Activated CD4-positive, alpha-beta memory T cell treated with anti-CD3 and anti-CD28 coated beads for 36 hours (primary cell): ENCODE measurements at regions not wholly inside any gene's neighbourhood (a gene's known extent, or its start where the extent isn't known, plus 50 kb on each side); places are given as distances from the start of the nearest gene placed in this dataset.

Experiments used
- CTCF ChIA-PET: fragments of 350-600 bp; sonication (Branson Sonifier 250); formaldehyde crosslinking; loops from one replicate; lab custom pipeline; 2021; ENCODE audit warnings: antibody characterized with exemption, inconsistent platforms; lab: Charles Lee
- POLR2A ChIA-PET: fragments of 350-600 bp; sonication (Branson Sonifier 250); formaldehyde crosslinking; loops from one replicate; lab custom pipeline; 2021; ENCODE audit warnings: antibody characterized with exemption; lab: Charles Lee
- DNase-seq: peaks from one replicate; pipeline ENCODE4 v3.0.0-alpha.2; 2020
- H3K27ac Mint-ChIP-seq: one replicate; pipeline ENCODE4 v1.8.0; 2021; ENCODE audit warnings: mixed read lengths
- H3K27me3 Mint-ChIP-seq: one replicate; pipeline ENCODE4 v1.8.0; 2021; ENCODE audit warnings: mixed read lengths
- H3K36me3 Mint-ChIP-seq: one replicate; pipeline ENCODE4 v1.8.0; 2021; ENCODE audit warnings: mixed read lengths
- H3K4me1 Mint-ChIP-seq: one replicate; pipeline ENCODE4 v1.8.0; 2021; ENCODE audit warnings: low read depth, mixed read lengths
- H3K4me3 Mint-ChIP-seq: one replicate; pipeline ENCODE4 v1.8.0; 2021; ENCODE audit warnings: mild to moderate bottlenecking, mixed read lengths
- H3K9me3 Mint-ChIP-seq: one replicate; pipeline ENCODE4 v1.8.0; 2021; ENCODE audit warnings: mixed read lengths
- intact Hi-C: fragments of 100-400 bp; cut with micrococcal nuclease; formaldehyde crosslinking; loops from one replicate; pipeline ENCODE4 v1.15.1; 2023

- intact Hi-C loops, result no loop called here
- Mint-ChIP-seq H3K27me3 (no peaks in the 10 kb centered on the region), H3K9me3 (peaks cover 2% of the 10 kb centered on the region), H3K27ac (no peak overlapping the region), H3K4me3 (no peak overlapping the region), H3K36me3 (no peaks in the 10 kb centered on the region), H3K4me1 (no peaks in the 10 kb centered on the region)
- CTCF ChIA-PET, result no interaction called here
- POLR2A ChIA-PET, result no interaction called here
- no peak for DNase-seq
These were observed 612.9 kb upstream of the BTBD3 start for GRCh38 chr20:11304795-11305194.

GRCh38 chr20:11305406-11305805 lies 612.3 kb upstream of the BTBD3 start:
- intact Hi-C loops, result no loop called here
- POLR2A ChIA-PET, result no interaction called here

GRCh38 chr20:11311659-11312224 lies 606.0 kb upstream of the BTBD3 start:
- H3K27me3 Mint-ChIP-seq, result no peaks in the 10 kb centered on the region
- H3K9me3 Mint-ChIP-seq, result peaks cover 6% of the 10 kb centered on the region
- POLR2A ChIA-PET, result no interaction called here
- intact Hi-C loops, result no loop called here
- no peak overlapping the region for H3K4me3 Mint-ChIP-seq
- no peak overlapping the region for H3K27ac Mint-ChIP-seq
- no peak for DNase-seq
- no peaks in the 10 kb centered on the region for H3K36me3 Mint-ChIP-seq
- CTCF ChIA-PET, result no interaction called here
- H3K4me1 Mint-ChIP-seq, result no peaks in the 10 kb centered on the region

More at GRCh38 chr20:11305406-11305805, 612.3 kb upstream of the BTBD3 start:
- no peak for DNase-seq
- Mint-ChIP-seq H3K27me3 (no peaks in the 10 kb centered on the region), H3K27ac (no peak overlapping the region), H3K36me3 (no peaks in the 10 kb centered on the region), H3K9me3 (peaks cover 6% of the 10 kb centered on the region), H3K4me1 (no peaks in the 10 kb centered on the region), H3K4me3 (no peak overlapping the region)
- CTCF ChIA-PET, result no interaction called here

- ChIA-PET POLR2A (no interaction called here), CTCF (no interaction called here)
- Mint-ChIP-seq H3K27me3 (no peaks in the 10 kb centered on the region), H3K4me1 (no peaks in the 10 kb centered on the region), H3K27ac (no peak overlapping the region), H3K36me3 (no peaks in the 10 kb centered on the region), H3K4me3 (no peak overlapping the region), H3K9me3 (peaks cover 8% of the 10 kb centered on the region)
- intact Hi-C loops, result no loop called here
- DNase-seq, result no peak
These were observed 602.2 kb upstream of the BTBD3 start for GRCh38 chr20:11315525-11315924.

GRCh38 chr20:11316244-11316643 lies 601.4 kb upstream of the BTBD3 start:
- no peak for DNase-seq
- ChIA-PET CTCF (no interaction called here), POLR2A (no interaction called here)
- no peaks in the 10 kb centered on the region for H3K4me1 Mint-ChIP-seq
- H3K4me3 Mint-ChIP-seq, result no peak overlapping the region
- H3K36me3 Mint-ChIP-seq, result no peaks in the 10 kb centered on the region
- no peaks in the 10 kb centered on the region for H3K27me3 Mint-ChIP-seq
- H3K9me3 Mint-ChIP-seq, result peaks cover 13% of the 10 kb centered on the region
- intact Hi-C loops, result no loop called here
- H3K27ac Mint-ChIP-seq, result no peak overlapping the region

GRCh38 chr20:11320033-11320432 lies 597.7 kb upstream of the BTBD3 start:
- Mint-ChIP-seq H3K4me1 (no peaks in the 10 kb centered on the region), H3K9me3 (peaks cover 16% of the 10 kb centered on the region), H3K36me3 (no peaks in the 10 kb centered on the region), H3K27me3 (no peaks in the 10 kb centered on the region), H3K4me3 (no peak overlapping the region), H3K27ac (no peak overlapping the region)
- ChIA-PET POLR2A (no interaction called here), CTCF (interaction anchor here (0.6 kb wide), 1 partner anchor 1014 kb away, joined by 4 read pairs; no protein-coding TSS in a partner anchor)
- intact Hi-C loops, result no loop called here
- DNase-seq, result no peak

GRCh38 chr20:11323816-11324215 lies 593.9 kb upstream of the BTBD3 start:
- Mint-ChIP-seq H3K4me1 (no peaks in the 10 kb centered on the region), H3K27ac (no peak overlapping the region), H3K9me3 (peaks cover 19% of the 10 kb centered on the region), H3K36me3 (no peaks in the 10 kb centered on the region), H3K4me3 (no peak overlapping the region), H3K27me3 (no peaks in the 10 kb centered on the region)
- POLR2A ChIA-PET, result no interaction called here
- CTCF ChIA-PET, result no interaction called here
- no peak for DNase-seq
- intact Hi-C loops, result no loop called here

GRCh38 chr20:11324990-11325389 lies 592.7 kb upstream of the BTBD3 start:
- H3K4me1 Mint-ChIP-seq, result no peaks in the 10 kb centered on the region
- H3K4me3 Mint-ChIP-seq, result no peak overlapping the region
- H3K9me3 Mint-ChIP-seq, result peaks cover 19% of the 10 kb centered on the region
- intact Hi-C loops, result no loop called here
- no peaks in the 10 kb centered on the region for H3K27me3 Mint-ChIP-seq
- no peak for DNase-seq
- CTCF ChIA-PET, result no interaction called here
- H3K27ac Mint-ChIP-seq, result no peak overlapping the region
- no peaks in the 10 kb centered on the region for H3K36me3 Mint-ChIP-seq
- POLR2A ChIA-PET, result no interaction called here

GRCh38 chr20:11328839-11329238 lies 588.9 kb upstream of the BTBD3 start:
- CTCF ChIA-PET, result no interaction called here
- intact Hi-C loops, result no loop called here
- H3K4me1 Mint-ChIP-seq, result no peaks in the 10 kb centered on the region
- H3K27me3 Mint-ChIP-seq, result no peaks in the 10 kb centered on the region
- POLR2A ChIA-PET, result no interaction called here
- DNase-seq, result no peak
- H3K4me3 Mint-ChIP-seq, result no peak overlapping the region
- no peak overlapping the region for H3K27ac Mint-ChIP-seq
- peaks cover 19% of the 10 kb centered on the region for H3K9me3 Mint-ChIP-seq
- H3K36me3 Mint-ChIP-seq, result no peaks in the 10 kb centered on the region

- DNase-seq, result no peak
- Mint-ChIP-seq H3K4me3 (no peak overlapping the region), H3K27me3 (no peaks in the 10 kb centered on the region), H3K27ac (no peak overlapping the region), H3K4me1 (no peaks in the 10 kb centered on the region), H3K36me3 (no peaks in the 10 kb centered on the region), H3K9me3 (peaks cover 19% of the 10 kb centered on the region)
- ChIA-PET POLR2A (no interaction called here), CTCF (no interaction called here)
- intact Hi-C loops, result no loop called here
These were observed 588.4 kb upstream of the BTBD3 start for GRCh38 chr20:11329271-11329670.

- Mint-ChIP-seq H3K36me3 (no peaks in the 10 kb centered on the region), H3K9me3 (peaks cover 16% of the 10 kb centered on the region), H3K27ac (no peak overlapping the region), H3K4me3 (no peak overlapping the region), H3K4me1 (no peaks in the 10 kb centered on the region), H3K27me3 (no peaks in the 10 kb centered on the region)
- intact Hi-C loops, result no loop called here
- DNase-seq, result no peak
- POLR2A ChIA-PET, result no interaction called here
- CTCF ChIA-PET, result no interaction called here
These were observed 586.6 kb upstream of the BTBD3 start for GRCh38 chr20:11331096-11331495.

GRCh38 chr20:11332381-11332780 lies 585.3 kb upstream of the BTBD3 start:
- intact Hi-C loops, result no loop called here
- no peaks in the 10 kb centered on the region for H3K36me3 Mint-ChIP-seq
- POLR2A ChIA-PET, result no interaction called here
- CTCF ChIA-PET, result no interaction called here
- H3K4me3 Mint-ChIP-seq, result no peak overlapping the region
- DNase-seq, result no peak
- H3K27me3 Mint-ChIP-seq, result no peaks in the 10 kb centered on the region
- no peaks in the 10 kb centered on the region for H3K4me1 Mint-ChIP-seq
- H3K27ac Mint-ChIP-seq, result no peak overlapping the region
- H3K9me3 Mint-ChIP-seq, result peaks cover 16% of the 10 kb centered on the region

- no peak overlapping the region for H3K4me3 Mint-ChIP-seq
- no peaks in the 10 kb centered on the region for H3K4me1 Mint-ChIP-seq
- no peaks in the 10 kb centered on the region for H3K27me3 Mint-ChIP-seq
- intact Hi-C loops, result no loop called here
- no peak overlapping the region for H3K27ac Mint-ChIP-seq
- ChIA-PET POLR2A (no interaction called here), CTCF (no interaction called here)
- DNase-seq, result no peak
- no peaks in the 10 kb centered on the region for H3K36me3 Mint-ChIP-seq
- peaks cover 16% of the 10 kb centered on the region for H3K9me3 Mint-ChIP-seq
These were observed 584.1 kb upstream of the BTBD3 start for GRCh38 chr20:11333634-11334033.
